BE2C (cell line): ENCODE measurements at regions not wholly inside any gene's neighbourhood (a gene's known extent, or its start where the extent isn't known, plus 50 kb on each side); places are given as distances from the start of the nearest gene placed in this dataset.
"Not testable (repeated sequence)": the region's sequence is repeated elsewhere in the genome, so short reads cannot be mapped to it uniquely, and the experiment has no call there.

ENCODE experiments used
- DNase-seq: peaks from one replicate; pipeline ENCODE4 v3.0.0-alpha.2; 2020
- H3K27me3 ChIP-seq: fragments of 250-450 bp; sonication (Bioruptor Pico); 2 replicates; pipeline ENCODE4 v1.5.1; 2020; ENCODE audit warnings: mild to moderate bottlenecking
- H3K36me3 ChIP-seq: fragments of 250-450 bp; sonication (Bioruptor Pico); 2 replicates; pipeline ENCODE4 v1.5.1; 2020; ENCODE audit warnings: mild to moderate bottlenecking
- H3K4me1 ChIP-seq: fragments of 250-450 bp; sonication (Bioruptor Pico); 2 replicates; pipeline ENCODE4 v1.5.1; 2020
- H3K4me3 ChIP-seq: 2 replicates; pipeline ENCODE4 v1.5.1; 2011; ENCODE audit warnings: low read depth, low read length
- H3K9me3 ChIP-seq: fragments of 250-450 bp; sonication (Bioruptor Pico); 2 replicates; pipeline ENCODE4 v1.5.1; 2020
- CTCF ChIP-seq: IDR thresholded peaks from 2 replicates; pipeline ENCODE4 v1.5.1; 2012; ENCODE audit warnings: mild to moderate bottlenecking, low read depth, low read length

DNA sequence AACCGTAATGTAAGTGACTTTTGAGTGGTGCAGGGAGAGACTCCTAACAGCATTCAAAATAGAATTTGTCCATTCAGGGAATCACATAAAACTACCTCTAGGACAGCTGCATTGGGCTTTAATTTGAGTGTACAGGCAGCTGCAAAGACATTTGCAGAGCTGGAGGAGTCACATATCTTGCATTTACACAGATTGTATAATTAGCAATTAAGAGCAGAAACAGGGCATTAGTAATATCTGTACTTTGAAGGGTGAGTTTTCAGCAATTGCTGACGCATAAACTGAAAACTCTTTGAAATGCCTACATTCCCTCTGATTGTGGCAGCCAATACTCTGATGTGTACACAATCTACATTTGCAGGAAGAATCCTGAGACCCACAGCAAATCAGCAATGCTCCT lies 245.6 kb downstream of the UBE2NL start:
- H3K36me3 ChIP-seq, H3K4me3 ChIP-seq, DNase-seq, H3K4me1 ChIP-seq, H3K27me3 ChIP-seq, H3K9me3 ChIP-seq: not testable (repeated sequence)

GRCh38 chrX:144130507-144130906 lies 246.6 kb downstream of the UBE2NL start:
- not testable (repeated sequence) for H3K9me3 ChIP-seq, DNase-seq, H3K4me3 ChIP-seq, H3K27me3 ChIP-seq, H3K36me3 ChIP-seq, H3K4me1 ChIP-seq

DNA sequence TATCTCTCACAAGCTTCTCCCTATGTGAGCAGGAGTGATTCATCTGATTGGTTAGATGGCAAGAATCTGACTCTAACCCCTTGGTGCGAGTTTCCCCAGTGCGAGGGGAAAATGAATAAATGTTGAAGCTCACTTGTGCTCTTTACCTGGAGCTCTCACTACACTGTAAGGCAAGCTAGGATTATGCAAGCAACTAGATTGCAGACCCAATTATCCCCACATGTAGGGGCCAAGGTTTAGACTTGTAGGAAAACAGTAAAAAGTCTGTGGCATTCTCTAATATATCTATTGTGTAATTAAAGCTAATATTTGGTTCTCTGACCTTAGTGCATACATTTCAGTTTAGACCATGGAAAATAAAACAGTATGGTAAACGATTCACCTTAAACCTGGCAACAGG lies 247.2 kb downstream of the UBE2NL start:
- not testable (repeated sequence) for H3K4me3 ChIP-seq, H3K9me3 ChIP-seq, DNase-seq, H3K4me1 ChIP-seq, H3K27me3 ChIP-seq, H3K36me3 ChIP-seq

DNA sequence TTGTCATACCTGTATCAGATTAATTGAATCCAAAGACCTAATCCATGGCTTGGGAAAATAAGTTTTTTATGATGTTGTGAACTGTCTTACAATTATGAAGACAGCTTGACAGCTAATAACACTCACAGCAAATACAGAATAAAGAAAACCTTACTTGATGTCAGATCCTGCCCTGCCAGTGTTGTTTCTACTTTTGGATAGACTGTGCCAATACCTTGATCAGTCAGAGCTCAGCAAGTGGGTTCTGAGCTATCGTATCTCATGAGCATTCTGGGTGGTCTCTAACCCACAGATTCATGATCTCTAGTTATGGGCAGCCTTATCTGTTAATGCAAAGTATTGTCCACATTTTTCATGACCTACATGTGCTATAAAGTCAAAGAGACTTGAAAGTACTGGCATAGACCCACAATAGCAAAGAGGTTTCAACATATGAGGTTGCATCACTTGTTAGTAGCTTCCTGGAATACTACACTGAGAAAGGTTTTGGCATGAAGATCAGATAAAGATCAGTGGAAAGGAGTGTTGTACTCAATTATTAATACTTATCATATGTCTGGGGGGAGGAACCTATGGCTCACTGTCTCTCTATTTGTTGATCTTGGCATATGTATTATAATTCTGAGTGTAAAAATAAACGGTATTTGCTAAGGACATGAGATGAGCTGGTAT lies 250.7 kb downstream of the UBE2NL start:
- H3K36me3 ChIP-seq, DNase-seq, H3K4me3 ChIP-seq, H3K9me3 ChIP-seq, H3K4me1 ChIP-seq, H3K27me3 ChIP-seq: not testable (repeated sequence)

DNA sequence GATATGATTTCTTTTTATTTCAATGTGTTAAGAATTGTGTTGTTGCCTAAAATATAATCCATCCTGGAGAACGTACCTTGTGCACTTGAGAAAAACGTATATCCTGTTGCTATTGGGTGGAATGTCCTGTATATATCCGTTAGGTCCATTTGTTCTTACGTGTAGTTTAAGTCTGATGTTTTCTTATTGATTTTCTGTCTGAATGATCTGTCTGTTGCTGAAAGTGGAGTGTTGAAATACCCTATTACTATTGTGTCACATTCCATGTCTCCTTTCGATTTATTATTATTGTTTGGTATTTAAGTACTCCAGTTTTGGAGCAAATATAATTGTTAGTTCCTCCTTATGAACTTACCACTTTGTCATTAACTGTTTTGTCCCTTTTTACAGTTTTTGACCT lies 270.6 kb downstream of the UBE2NL start:
- DNase-seq, H3K4me3 ChIP-seq: not testable (repeated sequence)

DNA sequence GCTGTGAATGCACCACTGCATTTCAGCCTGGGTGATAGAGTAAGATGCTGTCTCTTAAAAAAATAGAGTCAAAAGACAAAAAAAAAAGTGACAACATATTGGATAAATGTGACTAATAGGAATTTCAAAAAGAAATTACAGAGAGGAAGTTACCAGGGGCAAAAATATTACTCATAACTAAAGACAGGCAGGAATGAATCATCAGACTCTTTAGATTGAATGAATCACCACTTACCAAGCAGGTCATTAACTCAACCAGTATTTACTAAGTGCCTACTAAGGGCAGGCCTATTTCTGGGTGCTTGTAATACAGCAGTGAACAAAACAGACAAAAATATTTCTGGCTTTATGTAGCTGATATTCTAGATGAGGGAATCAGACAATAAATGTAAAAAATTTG lies 301.3 kb downstream of the UBE2NL start:
- not testable (repeated sequence) for H3K9me3 ChIP-seq, H3K27me3 ChIP-seq, H3K36me3 ChIP-seq, H3K4me3 ChIP-seq, H3K4me1 ChIP-seq, DNase-seq

More for the DNA sequence above, 270.6 kb downstream of the UBE2NL start:
- H3K27me3 ChIP-seq, H3K9me3 ChIP-seq, H3K4me1 ChIP-seq, H3K36me3 ChIP-seq: not testable (repeated sequence)

DNA sequence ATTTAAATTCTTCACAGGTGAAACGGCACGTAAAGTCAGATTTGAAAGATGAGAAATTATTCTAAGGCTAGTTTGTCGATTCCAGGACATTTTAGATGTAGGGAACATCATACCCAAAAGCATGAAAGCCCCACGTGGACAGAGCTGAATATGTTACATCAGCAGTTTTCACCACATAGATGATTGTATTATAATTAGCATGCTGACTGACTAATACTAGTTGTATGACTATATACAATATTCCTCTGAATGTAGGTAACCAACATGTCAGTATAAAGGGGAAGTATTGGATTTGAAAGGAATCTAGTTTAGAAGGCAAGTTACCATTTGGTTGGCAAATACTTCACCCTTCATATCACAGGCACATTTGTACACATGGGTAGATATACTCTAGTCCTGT lies 304.6 kb downstream of the UBE2NL start:
- not testable (repeated sequence) for H3K27me3 ChIP-seq

GRCh38 chrX:144197057-144197456 lies 313.2 kb downstream of the UBE2NL start:
- not testable (repeated sequence) for H3K27me3 ChIP-seq, H3K9me3 ChIP-seq, H3K4me1 ChIP-seq, H3K36me3 ChIP-seq, DNase-seq, H3K4me3 ChIP-seq

More for the DNA sequence above, 304.6 kb downstream of the UBE2NL start:
- not testable (repeated sequence) for DNase-seq, H3K4me3 ChIP-seq, H3K36me3 ChIP-seq, H3K9me3 ChIP-seq, H3K4me1 ChIP-seq

GRCh38 chrX:144202726-144203125 lies 318.9 kb downstream of the UBE2NL start:
- not testable (repeated sequence) for H3K4me3 ChIP-seq, DNase-seq, H3K36me3 ChIP-seq, H3K27me3 ChIP-seq, H3K4me1 ChIP-seq, H3K9me3 ChIP-seq

- DNase-seq, H3K4me1 ChIP-seq, H3K4me3 ChIP-seq, H3K27me3 ChIP-seq, H3K9me3 ChIP-seq, H3K36me3 ChIP-seq: not testable (repeated sequence)
Measured at GRCh38 chrX:144208360-144209024, 324.6 kb downstream of the UBE2NL start.

- Histone ChIP-seq H3K36me3 (no peaks in the 10 kb centered on the region), H3K27me3 (no peaks in the 10 kb centered on the region), H3K4me3 (no peak overlapping the region), H3K4me1 (no peaks in the 10 kb centered on the region), H3K9me3 (no peaks in the 10 kb centered on the region)
- no peak for TF ChIP-seq CTCF
- no peak for DNase-seq
Measured at GRCh38 chrX:144214651-144215050, 330.8 kb downstream of the UBE2NL start.
